H9 (cell line): ENCODE measurements at regions not wholly inside any gene's neighbourhood (a gene's known extent, or its start where the extent isn't known, plus 50 kb on each side); places are given as distances from the start of the nearest gene placed in this dataset.

Source experiments
- DNase-seq: peaks from one replicate; pipeline ENCODE4 v3.0.0-alpha.2; 2017
- H2AFZ ChIP-seq: one replicate; pipeline ENCODE4 v1.6.1; 2013; ENCODE audit warnings: mild to moderate bottlenecking, low read length, control low read depth, moderate library complexity
- H2AK5ac ChIP-seq: 2 replicates; pipeline ENCODE4 v1.6.1; 2013; ENCODE audit warnings: low read length, control low read depth, mixed read lengths; ENCODE audit not compliant: insufficient read length
- H2BK120ac ChIP-seq: one replicate; pipeline ENCODE4 v1.6.1; 2013; ENCODE audit warnings: low read depth, mild to moderate bottlenecking, low read length, control low read depth, inconsistent platforms; ENCODE audit not compliant: poor library complexity, severe bottlenecking
- H2BK12ac ChIP-seq: 2 replicates; pipeline ENCODE4 v1.6.1; 2013; ENCODE audit warnings: low read length, control low read depth, mixed read lengths, low read depth; ENCODE audit not compliant: insufficient read length
- H2BK15ac ChIP-seq: 2 replicates; pipeline ENCODE4 v1.6.1; 2013; ENCODE audit warnings: low read depth, low read length, control low read depth
- H2BK20ac ChIP-seq: one replicate; pipeline ENCODE4 v1.6.1; 2013; ENCODE audit warnings: low read depth, mild to moderate bottlenecking, low read length, control low read depth, inconsistent platforms; ENCODE audit not compliant: poor library complexity, severe bottlenecking
- H2BK5ac ChIP-seq: 2 replicates; pipeline ENCODE4 v1.6.1; 2013; ENCODE audit warnings: low read length, control low read depth, mixed read lengths; ENCODE audit not compliant: insufficient read length
- H3K14ac ChIP-seq: 2 replicates; pipeline ENCODE4 v1.6.1; 2013; ENCODE audit warnings: low read length, control low read depth; ENCODE audit not compliant: insufficient read depth
- H3K18ac ChIP-seq: 2 replicates; pipeline ENCODE4 v1.6.1; 2013; ENCODE audit warnings: low read depth, mild to moderate bottlenecking, mixed read lengths, low read length, control low read depth; ENCODE audit not compliant: insufficient read length
- H3K23ac ChIP-seq: 2 replicates; pipeline ENCODE4 v1.6.1; 2013; ENCODE audit warnings: low read length, control low read depth, mixed read lengths, low read depth; ENCODE audit not compliant: insufficient read length
- H3K23me2 ChIP-seq: 2 replicates; pipeline ENCODE4 v1.6.1; 2013; ENCODE audit warnings: low read depth, mild to moderate bottlenecking, mixed read lengths, low read length, control low read depth; ENCODE audit not compliant: insufficient read length, poor library complexity, severe bottlenecking
- H3K27ac ChIP-seq: 2 replicates; pipeline ENCODE4 v1.5.1; 2013; ENCODE audit warnings: low read length, control low read depth, mixed read lengths, low read depth; ENCODE audit not compliant: insufficient read length
- H3K27me3 ChIP-seq: 2 replicates; pipeline ENCODE4 v1.6.1; 2013; ENCODE audit warnings: low read length, control low read depth, inconsistent platforms; ENCODE audit not compliant: insufficient read depth
- H3K4ac ChIP-seq: 2 replicates; pipeline ENCODE4 v1.6.1; 2013; ENCODE audit warnings: low read depth, mild to moderate bottlenecking, control low read depth, inconsistent platforms, low read length, moderate library complexity
- H3K4me1 ChIP-seq: 2 replicates; pipeline ENCODE4 v1.6.1; 2013; ENCODE audit warnings: low read length, control low read depth, inconsistent platforms; ENCODE audit not compliant: insufficient read depth
- H3K4me2 ChIP-seq: 2 replicates; pipeline ENCODE4 v1.6.1; 2013; ENCODE audit warnings: low read length, control low read depth, mixed read lengths; ENCODE audit not compliant: insufficient read length, insufficient read depth
- H3K56ac ChIP-seq: 2 replicates; pipeline ENCODE4 v1.6.1; 2013; ENCODE audit warnings: low read depth, mild to moderate bottlenecking, mixed read lengths, low read length, control low read depth; ENCODE audit not compliant: insufficient read length
- H3K79me1 ChIP-seq: 2 replicates; pipeline ENCODE4 v1.6.1; 2013; ENCODE audit warnings: low read depth, mild to moderate bottlenecking, moderate library complexity, low read length, control low read depth, inconsistent platforms; ENCODE audit not compliant: insufficient read depth, poor library complexity, severe bottlenecking
- H3K79me2 ChIP-seq: 2 replicates; pipeline ENCODE4 v1.6.1; 2013; ENCODE audit warnings: low read length, control low read depth, inconsistent platforms; ENCODE audit not compliant: insufficient read depth
- H3K9ac ChIP-seq: 2 replicates; pipeline ENCODE4 v1.6.1; 2013; ENCODE audit warnings: low read length, control low read depth, mixed read lengths; ENCODE audit not compliant: insufficient read length; ENCODE audit errors: extremely low read depth
- H3K9me3 ChIP-seq: one replicate; pipeline ENCODE4 v1.6.1; 2013; ENCODE audit warnings: low read depth, low read length, inconsistent platforms; ENCODE audit not compliant: control insufficient read depth
- H3T11ph ChIP-seq: one replicate; pipeline ENCODE4 v1.6.1; 2013; ENCODE audit warnings: mild to moderate bottlenecking, low read length, control low read depth, inconsistent platforms
- H4K20me1 ChIP-seq: one replicate; pipeline ENCODE4 v1.6.1; 2013; ENCODE audit not compliant: control insufficient read depth, insufficient read length, insufficient read depth
- H4K5ac ChIP-seq: 2 replicates; pipeline ENCODE4 v1.6.1; 2013; ENCODE audit warnings: low read depth, mild to moderate bottlenecking, mixed read lengths, low read length, control low read depth; ENCODE audit not compliant: insufficient read length
- H4K8ac ChIP-seq: replicated peaks from 2 replicates; pipeline ENCODE4 v1.6.1; 2013; ENCODE audit warnings: low read length, control low read depth, mixed read lengths, low read depth; ENCODE audit not compliant: insufficient read length
- H4K91ac ChIP-seq: 2 replicates; pipeline ENCODE4 v1.6.1; 2013; ENCODE audit warnings: low read depth, mild to moderate bottlenecking, moderate library complexity, mixed read lengths, low read length, control low read depth; ENCODE audit not compliant: insufficient read length
- H3K27ac Mint-ChIP-seq, 3 experiments: 2 replicates in 2 of 3; 3 replicates in 1 of 3; pipeline ENCODE4 v1.8.0; 2020 to 2021; ENCODE audit warnings: mixed read lengths in 3 of 3, mild to moderate bottlenecking in 1 of 3, moderate library complexity in 1 of 3
- H3K27me3 Mint-ChIP-seq: 2 replicates; pipeline ENCODE4 v1.8.0; 2021; ENCODE audit warnings: low read depth, mild to moderate bottlenecking, moderate library complexity, mixed read lengths
- H3K36me3 Mint-ChIP-seq, 3 experiments: 2 replicates in 2 of 3; 3 replicates in 1 of 3; pipeline ENCODE4 v1.8.0; 2020 to 2021; ENCODE audit warnings: low read depth in 3 of 3, mixed read lengths in 3 of 3; ENCODE audit not compliant: insufficient read depth in 1 of 3
- H3K4me1 Mint-ChIP-seq, 2 experiments: 2 replicates each; pipeline ENCODE4 v1.8.0; 2020; ENCODE audit warnings: mixed read lengths in 2 of 2
- H3K4me3 Mint-ChIP-seq, 2 experiments: 2 replicates in 1 of 2; 3 replicates in 1 of 2; pipeline ENCODE4 v1.8.0; 2020 to 2021; ENCODE audit warnings: mild to moderate bottlenecking in 2 of 2, mixed read lengths in 2 of 2, moderate library complexity in 1 of 2
- H3K9me3 Mint-ChIP-seq, 2 experiments: 2 replicates in 1 of 2; 3 replicates in 1 of 2; pipeline ENCODE4 v1.8.0; 2020; ENCODE audit warnings: mild to moderate bottlenecking in 2 of 2, mixed read lengths in 2 of 2, moderate library complexity in 1 of 2
- WGBS: extraction: QIAGEN DNeasy Blood & Tissue Kit; methylation state at CpG from one replicate; pipeline ENCODE4 v1.1.7; 2013; ENCODE audit warnings: missing lambda C conversion rate, low lambda C conversion rate, mixed read lengths; ENCODE audit not compliant: insufficient read length; ENCODE audit errors: extremely low coverage; 5-methylcytosine and 5-hydroxymethylcytosine counted together
- TF ChIP-seq, protein P1 (sequence below): fragments of 200-600 bp; sonication (generic); conservative IDR thresholded peaks from 3 replicates; pipeline ENCODE4 v1.8.0; 2021; ENCODE audit warnings: antibody characterized with exemption, mild to moderate bottlenecking

DNA sequence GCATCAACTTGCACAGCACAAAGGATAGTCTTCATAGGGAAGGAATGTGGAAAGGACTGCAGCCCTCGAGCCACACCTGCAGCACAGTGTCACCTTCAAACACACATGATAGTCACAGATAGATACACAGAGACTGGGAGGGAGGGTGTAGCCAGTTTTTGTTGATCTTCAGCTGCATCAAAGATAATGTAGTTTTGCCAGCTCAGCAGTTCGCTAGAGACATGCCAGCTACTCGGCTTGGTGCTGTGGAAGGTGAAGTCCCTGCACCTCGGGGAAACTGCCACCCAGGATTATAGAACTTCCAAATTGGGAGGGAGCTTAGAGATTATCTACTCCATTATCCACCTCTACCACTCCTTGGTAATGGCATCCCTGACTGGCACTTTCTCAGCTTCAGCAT, 92.9 kb upstream of the PAK3 start:
- H3K4me1 Mint-ChIP-seq: peaks cover 27 to 46% of the 10 kb centered on the region in 2 experiments
- no peak for DNase-seq
- H3K4me2 ChIP-seq: no peak overlapping the region

More for the DNA sequence above, 92.9 kb upstream of the PAK3 start:
- Histone ChIP-seq H2BK5ac (no peak overlapping the region), H4K91ac (no peak overlapping the region), H3K27me3 (no peaks in the 10 kb centered on the region; the same call in 1 of the 2 replicates), H3K9ac (no peak overlapping the region), H3K4ac (no peak overlapping the region), H2AFZ (no peak overlapping the region), H3K4me1 (no peaks in the 10 kb centered on the region), H4K5ac (no peak overlapping the region), H3K79me2 (no peaks in the 10 kb centered on the region), H3K14ac (no peak overlapping the region), H3K9me3 (no peaks in the 10 kb centered on the region), H4K8ac (no peak overlapping the region), H3K56ac (no peak overlapping the region), H3K27ac (no peak overlapping the region), H2BK20ac (no peak overlapping the region), H2BK15ac (no peak overlapping the region), H4K20me1 (no peaks in the 10 kb centered on the region), H3T11ph (no peak overlapping the region), H3K23me2 (no peaks in the 10 kb centered on the region), H3K18ac (no peak overlapping the region), H2BK120ac (no peak overlapping the region), H3K79me1 (no peaks in the 10 kb centered on the region), H2AK5ac (no peak overlapping the region), H3K23ac (no peak overlapping the region), H2BK12ac (no peak overlapping the region)
- H3K27ac Mint-ChIP-seq: no peak overlapping the region
- no peaks in the 10 kb centered on the region for H3K27me3 Mint-ChIP-seq
- no peaks in the 10 kb centered on the region; a peak in 1 of 5 replicates for H3K9me3 Mint-ChIP-seq
- no peak overlapping the region for H3K4me3 Mint-ChIP-seq
- TF ChIP-seq, protein P1, sequence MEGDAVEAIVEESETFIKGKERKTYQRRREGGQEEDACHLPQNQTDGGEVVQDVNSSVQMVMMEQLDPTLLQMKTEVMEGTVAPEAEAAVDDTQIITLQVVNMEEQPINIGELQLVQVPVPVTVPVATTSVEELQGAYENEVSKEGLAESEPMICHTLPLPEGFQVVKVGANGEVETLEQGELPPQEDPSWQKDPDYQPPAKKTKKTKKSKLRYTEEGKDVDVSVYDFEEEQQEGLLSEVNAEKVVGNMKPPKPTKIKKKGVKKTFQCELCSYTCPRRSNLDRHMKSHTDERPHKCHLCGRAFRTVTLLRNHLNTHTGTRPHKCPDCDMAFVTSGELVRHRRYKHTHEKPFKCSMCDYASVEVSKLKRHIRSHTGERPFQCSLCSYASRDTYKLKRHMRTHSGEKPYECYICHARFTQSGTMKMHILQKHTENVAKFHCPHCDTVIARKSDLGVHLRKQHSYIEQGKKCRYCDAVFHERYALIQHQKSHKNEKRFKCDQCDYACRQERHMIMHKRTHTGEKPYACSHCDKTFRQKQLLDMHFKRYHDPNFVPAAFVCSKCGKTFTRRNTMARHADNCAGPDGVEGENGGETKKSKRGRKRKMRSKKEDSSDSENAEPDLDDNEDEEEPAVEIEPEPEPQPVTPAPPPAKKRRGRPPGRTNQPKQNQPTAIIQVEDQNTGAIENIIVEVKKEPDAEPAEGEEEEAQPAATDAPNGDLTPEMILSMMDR: no peak
- no peaks in the 10 kb centered on the region; a peak in 1 of 7 replicates for H3K36me3 Mint-ChIP-seq
- WGBS: no CpG with 5 or more reads among the region's 4 CpGs
